C4-2B (cell line): ENCODE measurements at regions not wholly inside any gene's neighbourhood (a gene's known extent, or its start where the extent isn't known, plus 50 kb on each side); places are given as distances from the start of the nearest gene placed in this dataset.

Source experiments
- CTCF ChIP-seq: fragments of 450-650 bp; conservative IDR thresholded peaks from 2 replicates; pipeline ENCODE4 v1.5.1; 2017; ENCODE audit warnings: mild to moderate bottlenecking
- ZFX ChIP-seq: fragments of 450-650 bp; IDR thresholded peaks from 2 replicates; pipeline ENCODE4 v1.6.1; 2017

- no peak for TF ChIP-seq CTCF
- TF ChIP-seq ZFX, result no peak
Observed at GRCh38 chr12:97984974-97985580, 522.5 kb downstream of the RMST start.
